ENCODE measurements at regions not wholly inside any gene's neighbourhood (a gene's known extent, or its start where the extent isn't known, plus 50 kb on each side); places are given as distances from the start of the nearest gene placed in this dataset.

DNA sequence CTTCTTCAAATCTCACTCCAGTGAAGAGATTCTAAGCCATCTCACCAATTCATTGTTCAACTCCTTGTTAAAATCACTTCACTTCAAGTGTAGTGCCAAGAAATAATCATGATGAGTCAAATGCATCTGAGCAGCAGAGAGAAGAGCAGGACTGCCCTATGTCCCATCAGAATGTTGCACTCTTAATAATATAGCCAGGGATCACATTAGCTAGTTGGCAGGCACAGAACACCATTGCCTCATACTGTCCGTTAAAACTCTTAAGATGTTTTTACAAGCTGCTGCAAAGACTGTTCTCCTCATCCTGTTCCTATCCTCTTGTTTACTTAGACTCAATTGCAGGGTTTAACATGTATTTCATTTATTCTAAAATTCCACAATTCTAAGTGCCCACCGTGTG is 432.9 kb downstream of the PLPP3 start:
- H3K36me3 ChIP-seq (ENCODE audit: control insufficient read depth, insufficient read depth, low read length) = no peaks in the 10 kb centered on the region
- peaks cover 4 to 8% of the 10 kb centered on the region in 2 donors for H3K27me3 Mint-ChIP-seq (ENCODE audit: low read depth in 2 of 2)
- no peaks in the 10 kb centered on the region for H3K27me3 ChIP-seq (ENCODE audit: control insufficient read depth, insufficient read depth, low read length)
- no peak overlapping the region for H3K4me3 ChIP-seq (ENCODE audit: low read length)
- no peaks in the 10 kb centered on the region for H3K4me1 Mint-ChIP-seq
- no peak for ATAC-seq
- no peak overlapping the region for H3K4me3 Mint-ChIP-seq
- no peak for DNase-seq
- TF ChIP-seq, protein P1, sequence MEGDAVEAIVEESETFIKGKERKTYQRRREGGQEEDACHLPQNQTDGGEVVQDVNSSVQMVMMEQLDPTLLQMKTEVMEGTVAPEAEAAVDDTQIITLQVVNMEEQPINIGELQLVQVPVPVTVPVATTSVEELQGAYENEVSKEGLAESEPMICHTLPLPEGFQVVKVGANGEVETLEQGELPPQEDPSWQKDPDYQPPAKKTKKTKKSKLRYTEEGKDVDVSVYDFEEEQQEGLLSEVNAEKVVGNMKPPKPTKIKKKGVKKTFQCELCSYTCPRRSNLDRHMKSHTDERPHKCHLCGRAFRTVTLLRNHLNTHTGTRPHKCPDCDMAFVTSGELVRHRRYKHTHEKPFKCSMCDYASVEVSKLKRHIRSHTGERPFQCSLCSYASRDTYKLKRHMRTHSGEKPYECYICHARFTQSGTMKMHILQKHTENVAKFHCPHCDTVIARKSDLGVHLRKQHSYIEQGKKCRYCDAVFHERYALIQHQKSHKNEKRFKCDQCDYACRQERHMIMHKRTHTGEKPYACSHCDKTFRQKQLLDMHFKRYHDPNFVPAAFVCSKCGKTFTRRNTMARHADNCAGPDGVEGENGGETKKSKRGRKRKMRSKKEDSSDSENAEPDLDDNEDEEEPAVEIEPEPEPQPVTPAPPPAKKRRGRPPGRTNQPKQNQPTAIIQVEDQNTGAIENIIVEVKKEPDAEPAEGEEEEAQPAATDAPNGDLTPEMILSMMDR (IDR thresholded peaks at IDR 0.05) = no peak
- no peaks in the 10 kb centered on the region for H3K36me3 Mint-ChIP-seq
- H3K4me1 ChIP-seq (ENCODE audit: control insufficient read depth, insufficient read depth, low read length) = no peaks in the 10 kb centered on the region
- peaks cover 0 to 2% of the 10 kb centered on the region in 2 donors for H3K9me3 Mint-ChIP-seq
- WGBS (ENCODE audit: insufficient coverage) = 92% methylated on average over 2 of the region's 2 CpGs
- no peaks in the 10 kb centered on the region for H3K9me3 ChIP-seq (ENCODE audit: control insufficient read depth, insufficient read depth, low read length)
- intact Hi-C loops (cut with micrococcal nuclease) = no loop called here
- no peak overlapping the region for H3K27ac Mint-ChIP-seq
- H3K27ac ChIP-seq (ENCODE audit: low read length) = no peak overlapping the region

DNA sequence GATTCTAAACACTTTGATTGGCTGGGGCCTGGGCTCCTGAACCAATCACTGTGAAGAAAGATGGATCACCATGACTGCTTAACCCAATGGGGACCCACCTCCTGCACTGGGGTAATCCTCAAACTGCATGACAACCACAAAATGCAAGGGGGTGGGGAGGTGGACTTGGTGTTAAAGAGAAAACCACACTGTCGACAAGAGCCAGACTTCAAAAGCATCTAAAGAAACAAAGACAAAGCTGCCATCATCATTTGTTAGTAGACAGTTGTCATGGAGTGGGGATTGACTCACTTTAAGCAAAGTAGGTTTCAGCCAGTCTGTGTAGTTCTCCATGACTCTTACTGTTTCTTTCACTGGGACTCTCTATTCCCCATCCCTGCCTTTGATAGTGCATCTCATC is 433.8 kb downstream of the PLPP3 start:
- H3K27me3 ChIP-seq (ENCODE audit: control insufficient read depth, insufficient read depth, low read length) = no peaks in the 10 kb centered on the region
- Mint-ChIP-seq H3K4me3 (no peak overlapping the region), H3K27me3 (ENCODE audit: low read depth in 2 of 2) (peaks cover under 1 to 8% of the 10 kb centered on the region in 2 donors), H3K27ac (no peak overlapping the region), H3K36me3 (no peaks in the 10 kb centered on the region), H3K9me3 (peaks cover 0 to 2% of the 10 kb centered on the region in 2 donors), H3K4me1 (no peaks in the 10 kb centered on the region)
- TF ChIP-seq, protein P1 (IDR thresholded peaks at IDR 0.05) = no peak
- no peaks in the 10 kb centered on the region for H3K36me3 ChIP-seq (ENCODE audit: control insufficient read depth, insufficient read depth, low read length)
- H3K4me1 ChIP-seq (ENCODE audit: control insufficient read depth, insufficient read depth, low read length) = no peaks in the 10 kb centered on the region
- intact Hi-C loops (cut with micrococcal nuclease) = no loop called here
- no peak overlapping the region for H3K4me3 ChIP-seq (ENCODE audit: low read length)
- DNase-seq (no peak), ATAC-seq (no peak)
- no peak overlapping the region for H3K27ac ChIP-seq (ENCODE audit: low read length)
- WGBS (ENCODE audit: insufficient coverage) = no CpG with 5 or more reads among the region's 1 CpG
- H3K9me3 ChIP-seq (ENCODE audit: control insufficient read depth, insufficient read depth, low read length) = no peaks in the 10 kb centered on the region

DNA sequence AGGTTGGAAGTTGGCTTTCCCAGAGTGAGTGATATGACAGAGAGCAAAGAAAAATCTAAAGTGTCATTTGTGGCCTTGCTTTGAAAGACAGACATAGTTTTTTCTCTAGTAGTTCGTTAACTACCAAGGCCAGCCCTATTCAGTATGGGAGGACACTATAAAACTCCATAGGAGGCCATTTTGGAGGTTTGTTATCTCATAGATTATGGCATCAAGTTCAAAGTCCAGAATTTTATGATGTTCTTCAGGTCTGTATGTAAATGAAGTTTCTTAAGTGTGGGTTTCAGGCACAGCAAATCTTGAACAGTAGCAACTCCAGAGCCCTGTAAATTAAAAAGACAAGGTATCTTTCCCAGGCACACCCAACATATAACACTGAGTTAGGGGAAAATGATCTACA is 437.1 kb downstream of the PLPP3 start:
- ATAC-seq (no peak), DNase-seq (no peak)
- Mint-ChIP-seq H3K27ac (no peak overlapping the region), H3K4me3 (no peak overlapping the region), H3K36me3 (no peaks in the 10 kb centered on the region), H3K4me1 (no peaks in the 10 kb centered on the region), H3K9me3 (peaks cover 0 to 2% of the 10 kb centered on the region in 2 donors), H3K27me3 (ENCODE audit: low read depth in 2 of 2) (peaks cover 0 to 6% of the 10 kb centered on the region in 2 donors)
- TF ChIP-seq, protein P1 (IDR thresholded peaks at IDR 0.05) = no peak
- H3K36me3 ChIP-seq (ENCODE audit: control insufficient read depth, insufficient read depth, low read length) = no peaks in the 10 kb centered on the region
- H3K9me3 ChIP-seq (ENCODE audit: control insufficient read depth, insufficient read depth, low read length) = no peaks in the 10 kb centered on the region
- H3K4me1 ChIP-seq (ENCODE audit: control insufficient read depth, insufficient read depth, low read length) = no peaks in the 10 kb centered on the region
- no peak overlapping the region for H3K4me3 ChIP-seq (ENCODE audit: low read length)
- H3K27me3 ChIP-seq (ENCODE audit: control insufficient read depth, insufficient read depth, low read length) = no peaks in the 10 kb centered on the region
- WGBS (ENCODE audit: insufficient coverage) = 83% methylated on average over 1 of the region's 1 CpG
- intact Hi-C loops (cut with micrococcal nuclease) = no loop called here
- no peak overlapping the region for H3K27ac ChIP-seq (ENCODE audit: low read length)

DNA sequence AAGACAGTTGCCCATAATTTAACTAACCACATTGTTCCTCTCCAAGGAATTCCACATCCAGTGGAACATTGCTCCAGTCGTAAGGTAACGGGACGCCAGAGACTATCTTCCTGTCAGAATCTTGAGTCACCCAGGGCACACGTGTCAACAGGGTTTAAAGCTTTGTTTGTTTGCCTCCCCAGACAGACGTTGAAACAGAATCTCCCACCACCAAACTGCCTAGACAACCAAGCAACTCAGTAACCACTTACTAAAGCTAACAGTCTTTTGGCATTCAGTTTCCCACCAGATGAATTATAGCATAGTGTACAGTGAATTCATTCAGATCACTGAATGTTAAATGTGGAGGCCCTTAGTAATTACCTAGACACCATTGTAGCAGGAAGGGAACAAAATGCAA is 439.5 kb downstream of the PLPP3 start:
- Histone ChIP-seq H3K9me3 (ENCODE audit: control insufficient read depth, insufficient read depth, low read length) (no peaks in the 10 kb centered on the region), H3K27me3 (ENCODE audit: control insufficient read depth, insufficient read depth, low read length) (no peaks in the 10 kb centered on the region), H3K27ac (ENCODE audit: low read length) (no peak overlapping the region), H3K36me3 (ENCODE audit: control insufficient read depth, insufficient read depth, low read length) (no peaks in the 10 kb centered on the region), H3K4me3 (ENCODE audit: low read length) (no peak overlapping the region), H3K4me1 (ENCODE audit: control insufficient read depth, insufficient read depth, low read length) (no peaks in the 10 kb centered on the region)
- intact Hi-C loops (cut with micrococcal nuclease) = no loop called here
- Mint-ChIP-seq H3K4me1 (no peaks in the 10 kb centered on the region), H3K9me3 (peaks cover 0 to 2% of the 10 kb centered on the region in 2 donors), H3K4me3 (no peak overlapping the region), H3K36me3 (no peaks in the 10 kb centered on the region), H3K27me3 (ENCODE audit: low read depth in 2 of 2) (peaks cover 0 to 6% of the 10 kb centered on the region in 2 donors), H3K27ac (no peak overlapping the region)
- DNase-seq = no peak
- TF ChIP-seq, protein P1 (IDR thresholded peaks at IDR 0.05) = no peak
- 92% methylated on average over 5 of the region's 5 CpGs for WGBS (ENCODE audit: insufficient coverage)
- ATAC-seq = no peak
